ENCODE measurements at regions not wholly inside any gene's neighbourhood (a gene's known extent, or its start where the extent isn't known, plus 50 kb on each side); places are given as distances from the start of the nearest gene placed in this dataset.

DNA sequence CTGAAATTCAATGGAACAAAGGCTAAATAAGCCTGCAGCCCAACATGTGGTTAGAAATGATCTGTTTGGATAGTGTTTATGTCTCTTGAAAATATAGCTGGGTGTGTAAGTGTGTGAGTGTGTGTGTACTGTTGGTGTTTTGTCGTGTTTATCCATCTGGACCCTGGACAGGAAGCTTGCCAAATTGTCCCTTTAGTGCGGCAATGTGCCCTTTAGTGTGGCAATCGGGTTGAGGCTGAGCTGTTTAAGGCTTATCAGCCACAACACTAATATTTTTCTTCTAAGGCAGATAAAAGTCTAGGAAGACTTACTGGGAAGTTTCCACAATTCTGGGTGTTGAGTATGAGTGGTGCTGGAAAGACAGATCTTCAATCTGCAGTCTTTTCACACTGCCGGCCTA, 180.2 kb downstream of the YTHDC2 start:
- Mint-ChIP-seq H3K27ac (peak overlapping the region; percentile 90), H3K36me3 (peaks cover 4% of the 10 kb centered on the region), H3K27me3 (ENCODE audit: insufficient read depth, low read depth) (peaks cover 4% of the 10 kb centered on the region), H3K4me1 (peaks cover 54% of the 10 kb centered on the region), H3K9me3 (peaks cover 19% of the 10 kb centered on the region), H3K4me3 (peak overlapping the region; percentile 13)
- peaks cover 47% of the 10 kb centered on the region for H3F3A ChIP-seq (ENCODE audit: low read depth)
- DNase-seq (ENCODE audit: low spot score) = peak; percentile 4
- H3K4me1 ChIP-seq = peaks cover 51% of the 10 kb centered on the region
- H3K4me2 ChIP-seq = peak overlapping the region; percentile 76
- no peaks in the 10 kb centered on the region for H3K27me3 ChIP-seq
- H3K9ac ChIP-seq = no peak overlapping the region
- no peaks in the 10 kb centered on the region for H4K20me1 ChIP-seq (ENCODE audit: low read depth)
- H3K9me3 ChIP-seq (ENCODE audit: low read depth) = no peaks in the 10 kb centered on the region
- TF ChIP-seq EZH2phosphoT487 (IDR thresholded peaks at IDR 0.05) (no peak), EZH2 (IDR thresholded peaks at IDR 0.05) (no peak)
- TF ChIP-seq, protein P1, sequence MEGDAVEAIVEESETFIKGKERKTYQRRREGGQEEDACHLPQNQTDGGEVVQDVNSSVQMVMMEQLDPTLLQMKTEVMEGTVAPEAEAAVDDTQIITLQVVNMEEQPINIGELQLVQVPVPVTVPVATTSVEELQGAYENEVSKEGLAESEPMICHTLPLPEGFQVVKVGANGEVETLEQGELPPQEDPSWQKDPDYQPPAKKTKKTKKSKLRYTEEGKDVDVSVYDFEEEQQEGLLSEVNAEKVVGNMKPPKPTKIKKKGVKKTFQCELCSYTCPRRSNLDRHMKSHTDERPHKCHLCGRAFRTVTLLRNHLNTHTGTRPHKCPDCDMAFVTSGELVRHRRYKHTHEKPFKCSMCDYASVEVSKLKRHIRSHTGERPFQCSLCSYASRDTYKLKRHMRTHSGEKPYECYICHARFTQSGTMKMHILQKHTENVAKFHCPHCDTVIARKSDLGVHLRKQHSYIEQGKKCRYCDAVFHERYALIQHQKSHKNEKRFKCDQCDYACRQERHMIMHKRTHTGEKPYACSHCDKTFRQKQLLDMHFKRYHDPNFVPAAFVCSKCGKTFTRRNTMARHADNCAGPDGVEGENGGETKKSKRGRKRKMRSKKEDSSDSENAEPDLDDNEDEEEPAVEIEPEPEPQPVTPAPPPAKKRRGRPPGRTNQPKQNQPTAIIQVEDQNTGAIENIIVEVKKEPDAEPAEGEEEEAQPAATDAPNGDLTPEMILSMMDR (IDR thresholded peaks at IDR 0.05) = no peak
- H3K79me2 ChIP-seq (ENCODE audit: low read depth) = no peaks in the 10 kb centered on the region
- peak overlapping the region; percentile 38 for H3K4me3 ChIP-seq
- H3K36me3 ChIP-seq = no peaks in the 10 kb centered on the region
- H3K27ac ChIP-seq = peak overlapping the region; percentile 89
- H2AFZ ChIP-seq (replicated peaks) = no peak overlapping the region

DNA sequence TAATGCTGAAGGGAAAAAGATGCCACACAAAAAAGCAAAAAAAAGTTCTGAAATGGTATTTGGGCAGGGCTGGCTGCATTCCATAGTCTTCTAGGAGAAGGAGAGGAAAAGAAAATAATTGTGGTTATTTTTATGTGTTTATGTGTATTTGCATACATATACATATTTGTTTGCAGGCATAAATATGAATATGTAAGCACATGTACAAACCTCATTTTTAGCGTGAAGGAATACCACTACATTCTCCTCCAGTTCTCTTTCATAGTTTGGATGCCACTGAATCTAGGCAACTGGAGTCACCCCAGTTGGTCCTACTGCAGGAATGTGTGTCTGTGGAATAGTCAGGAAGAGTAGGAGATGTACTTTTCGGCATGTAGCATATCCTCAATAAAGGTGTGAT, 181.1 kb downstream of the YTHDC2 start:
- H3K27me3 Mint-ChIP-seq (ENCODE audit: insufficient read depth, low read depth) = peaks cover 4% of the 10 kb centered on the region
- H3K9ac ChIP-seq = no peak overlapping the region
- TF ChIP-seq, protein P1 (IDR thresholded peaks at IDR 0.05) = no peak
- TF ChIP-seq EZH2 (IDR thresholded peaks at IDR 0.05) (no peak), EZH2phosphoT487 (IDR thresholded peaks at IDR 0.05) (no peak)

DNA sequence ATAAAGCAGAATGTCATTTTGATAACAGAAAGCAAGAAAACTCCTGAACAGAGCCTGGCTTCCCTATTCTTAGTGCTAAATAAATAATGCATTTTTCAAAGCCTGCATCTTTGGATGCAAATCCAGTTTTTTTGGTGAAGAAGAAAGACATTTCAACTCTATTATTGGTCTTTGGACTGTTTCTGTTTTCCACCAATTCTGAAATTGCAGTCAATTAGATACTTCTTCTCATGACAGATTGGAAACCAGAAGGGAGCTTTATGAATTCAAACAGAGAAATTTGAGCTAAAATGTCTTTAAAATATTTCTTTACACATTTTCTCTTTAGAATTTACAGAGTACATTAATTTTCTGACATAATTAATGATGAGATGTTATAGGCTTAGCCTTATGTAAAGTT, 189.8 kb downstream of the YTHDC2 start:
- Histone ChIP-seq H3F3A (ENCODE audit: low read depth) (no peaks in the 10 kb centered on the region), H3K27ac (no peak overlapping the region), H3K4me1 (no peaks in the 10 kb centered on the region), H3K9ac (no peak overlapping the region), H3K79me2 (ENCODE audit: low read depth) (no peaks in the 10 kb centered on the region), H3K9me3 (ENCODE audit: low read depth) (no peaks in the 10 kb centered on the region), H3K4me3 (no peak overlapping the region), H2AFZ (replicated peaks) (no peak overlapping the region), H3K4me2 (no peak overlapping the region), H3K27me3 (no peaks in the 10 kb centered on the region), H3K36me3 (no peaks in the 10 kb centered on the region), H4K20me1 (ENCODE audit: low read depth) (no peaks in the 10 kb centered on the region)
- no peak overlapping the region for H3K27ac Mint-ChIP-seq
- no peak for DNase-seq (ENCODE audit: low spot score)
- peaks cover 15% of the 10 kb centered on the region for H3K36me3 Mint-ChIP-seq
- TF ChIP-seq, protein P1 (IDR thresholded peaks at IDR 0.05) = no peak
- TF ChIP-seq EZH2phosphoT487 (IDR thresholded peaks at IDR 0.05) (no peak), EZH2 (IDR thresholded peaks at IDR 0.05) (no peak)
- peaks cover 40% of the 10 kb centered on the region for H3K9me3 Mint-ChIP-seq
- no peaks in the 10 kb centered on the region for H3K4me1 Mint-ChIP-seq
- H3K4me3 Mint-ChIP-seq = no peak overlapping the region
- peaks cover 8% of the 10 kb centered on the region for H3K27me3 Mint-ChIP-seq (ENCODE audit: insufficient read depth, low read depth)

More for the DNA sequence above, 181.1 kb downstream of the YTHDC2 start:
- Histone ChIP-seq H3K9me3 (ENCODE audit: low read depth) (no peaks in the 10 kb centered on the region), H3K4me2 (peak overlapping the region; percentile 76), H4K20me1 (ENCODE audit: low read depth) (no peaks in the 10 kb centered on the region), H3K27me3 (no peaks in the 10 kb centered on the region), H3F3A (ENCODE audit: low read depth) (peaks cover 47% of the 10 kb centered on the region), H3K4me3 (no peak overlapping the region), H3K4me1 (peaks cover 51% of the 10 kb centered on the region), H3K27ac (peak overlapping the region; percentile 89), H3K36me3 (no peaks in the 10 kb centered on the region), H2AFZ (replicated peaks) (no peak overlapping the region), H3K79me2 (ENCODE audit: low read depth) (no peaks in the 10 kb centered on the region)
- Mint-ChIP-seq H3K4me1 (peaks cover 51% of the 10 kb centered on the region), H3K9me3 (peaks cover 21% of the 10 kb centered on the region), H3K4me3 (peak overlapping the region; percentile 31), H3K36me3 (peaks cover 4% of the 10 kb centered on the region), H3K27ac (peak overlapping the region; percentile 57)
- no peak for DNase-seq (ENCODE audit: low spot score)
